Memory B cell (primary cell): ENCODE measurements at regions not wholly inside any gene's neighbourhood (a gene's known extent, or its start where the extent isn't known, plus 50 kb on each side); places are given as distances from the start of the nearest gene placed in this dataset.

Experiments used
- ATAC-seq: fragments of 150-1000 bp; cut with Tn5 transposase; 2 replicates; pipeline ENCODE4 v1.10.0; 2021; ENCODE audit warnings: low read depth, mild to moderate bottlenecking, moderate library complexity
- DNase-seq, 2 donors: peaks; one replicate each; pipeline ENCODE4 v3.0.0; 2022; ENCODE audit warnings: low spot score in 2 of 2
- H3K27ac Mint-ChIP-seq: one replicate; pipeline ENCODE4 v1.8.0; 2022; ENCODE audit warnings: mild to moderate bottlenecking, moderate library complexity, mixed read lengths
- H3K27me3 Mint-ChIP-seq: one replicate; pipeline ENCODE4 v1.8.0; 2022; ENCODE audit warnings: mixed read lengths
- H3K36me3 Mint-ChIP-seq: one replicate; pipeline ENCODE4 v1.8.0; 2022; ENCODE audit warnings: mild to moderate bottlenecking, mixed read lengths
- H3K4me1 Mint-ChIP-seq: one replicate; pipeline ENCODE4 v1.8.0; 2022; ENCODE audit warnings: mixed read lengths
- H3K4me3 Mint-ChIP-seq: one replicate; pipeline ENCODE4 v1.8.0; 2022; ENCODE audit warnings: mild to moderate bottlenecking, moderate library complexity, mixed read lengths
- H3K9me3 Mint-ChIP-seq: one replicate; pipeline ENCODE4 v1.8.0; 2022; ENCODE audit warnings: mixed read lengths

DNA sequence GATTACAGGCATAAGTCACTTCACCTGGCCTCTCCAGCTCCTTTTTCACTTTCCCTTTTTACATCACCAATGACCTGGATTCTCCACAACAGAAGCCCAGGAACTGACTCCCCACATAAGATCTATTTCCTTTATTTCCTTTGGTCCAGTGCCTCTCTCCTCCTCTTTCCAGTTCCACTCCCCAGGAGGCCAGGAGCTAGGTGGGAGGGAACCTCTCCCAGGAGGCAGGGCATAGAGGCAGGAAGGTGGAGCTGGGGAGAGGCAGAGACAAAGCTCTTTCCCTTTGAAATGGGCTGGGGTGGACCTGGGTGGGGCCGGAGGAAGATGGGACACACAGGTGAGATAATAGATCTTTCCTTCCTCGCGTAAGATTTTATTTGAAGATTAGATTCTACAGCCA is 318.3 kb upstream of the TNRC6C start:
- Mint-ChIP-seq H3K4me3 (no peak overlapping the region), H3K36me3 (peaks cover 2% of the 10 kb centered on the region), H3K27me3 (peaks cover 32% of the 10 kb centered on the region), H3K9me3 (no peaks in the 10 kb centered on the region), H3K4me1 (peaks cover 5% of the 10 kb centered on the region), H3K27ac (no peak overlapping the region)
- no peak for DNase-seq
- no peak for ATAC-seq

DNA sequence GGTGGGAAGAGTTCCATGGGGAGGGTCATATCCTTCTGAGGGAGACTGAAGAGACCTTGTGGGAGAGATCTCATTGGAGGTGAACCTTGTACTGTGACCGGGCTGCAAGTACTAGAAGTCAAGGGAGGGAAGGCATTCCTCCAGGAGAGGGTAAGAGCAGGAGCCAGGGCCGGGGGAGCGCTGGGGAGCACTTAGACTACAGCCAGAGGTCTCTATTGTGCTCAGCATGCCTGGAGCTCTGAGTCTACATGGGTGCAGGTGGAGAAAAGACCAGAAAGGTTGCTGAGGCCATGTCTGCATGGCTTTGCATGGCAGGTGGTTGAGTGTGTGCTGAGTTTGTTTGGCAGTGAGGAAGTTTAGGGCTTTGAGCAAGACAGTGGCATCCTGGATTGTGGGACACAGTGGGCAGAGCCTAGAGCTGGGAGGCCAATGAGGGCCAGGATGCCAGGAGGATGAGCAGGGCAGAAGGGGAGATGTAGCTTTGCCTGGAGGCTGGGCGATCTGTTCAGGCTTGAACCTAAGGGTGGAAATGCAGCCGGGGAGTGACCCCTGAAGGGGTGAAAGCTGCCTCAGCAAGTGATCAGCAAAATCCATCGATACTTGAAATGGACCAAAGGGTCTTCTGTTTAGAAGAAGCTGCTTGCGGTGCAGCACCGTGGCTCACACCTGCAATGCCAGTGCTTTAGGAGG is 317.4 kb upstream of the TNRC6C start:
- H3K27me3 Mint-ChIP-seq = peaks cover 30% of the 10 kb centered on the region
- ATAC-seq (no peak), DNase-seq (no peak)
- H3K4me3 Mint-ChIP-seq = no peak overlapping the region
- H3K9me3 Mint-ChIP-seq = no peaks in the 10 kb centered on the region
- peaks cover 5% of the 10 kb centered on the region for H3K4me1 Mint-ChIP-seq
- H3K27ac Mint-ChIP-seq = no peak overlapping the region
- H3K36me3 Mint-ChIP-seq = peaks cover 2% of the 10 kb centered on the region

DNA sequence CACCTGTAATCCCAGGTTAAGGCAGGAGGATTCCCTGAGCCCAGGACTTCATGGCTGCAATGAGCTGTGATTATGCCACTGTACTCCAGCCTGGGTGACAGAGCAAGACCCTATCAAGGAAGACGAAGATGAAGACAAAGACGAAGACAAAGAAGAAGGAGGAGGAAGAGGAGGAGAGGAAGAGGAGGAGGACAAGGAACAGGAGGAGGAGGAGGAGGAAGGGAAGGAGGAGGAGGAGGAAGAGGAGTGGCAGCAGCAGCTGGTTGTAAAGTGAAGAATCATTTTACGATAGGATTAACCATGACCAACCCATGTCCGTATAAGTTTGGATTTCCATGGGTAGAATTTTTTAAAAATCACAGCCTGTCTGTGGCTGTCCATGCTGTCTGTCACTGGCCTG is 316.8 kb upstream of the TNRC6C start:
- Mint-ChIP-seq H3K9me3 (no peaks in the 10 kb centered on the region), H3K27me3 (peaks cover 28% of the 10 kb centered on the region), H3K27ac (no peak overlapping the region), H3K4me1 (peaks cover 5% of the 10 kb centered on the region), H3K36me3 (peaks cover 2% of the 10 kb centered on the region), H3K4me3 (no peak overlapping the region)
- no peak for DNase-seq
- no peak for ATAC-seq

DNA sequence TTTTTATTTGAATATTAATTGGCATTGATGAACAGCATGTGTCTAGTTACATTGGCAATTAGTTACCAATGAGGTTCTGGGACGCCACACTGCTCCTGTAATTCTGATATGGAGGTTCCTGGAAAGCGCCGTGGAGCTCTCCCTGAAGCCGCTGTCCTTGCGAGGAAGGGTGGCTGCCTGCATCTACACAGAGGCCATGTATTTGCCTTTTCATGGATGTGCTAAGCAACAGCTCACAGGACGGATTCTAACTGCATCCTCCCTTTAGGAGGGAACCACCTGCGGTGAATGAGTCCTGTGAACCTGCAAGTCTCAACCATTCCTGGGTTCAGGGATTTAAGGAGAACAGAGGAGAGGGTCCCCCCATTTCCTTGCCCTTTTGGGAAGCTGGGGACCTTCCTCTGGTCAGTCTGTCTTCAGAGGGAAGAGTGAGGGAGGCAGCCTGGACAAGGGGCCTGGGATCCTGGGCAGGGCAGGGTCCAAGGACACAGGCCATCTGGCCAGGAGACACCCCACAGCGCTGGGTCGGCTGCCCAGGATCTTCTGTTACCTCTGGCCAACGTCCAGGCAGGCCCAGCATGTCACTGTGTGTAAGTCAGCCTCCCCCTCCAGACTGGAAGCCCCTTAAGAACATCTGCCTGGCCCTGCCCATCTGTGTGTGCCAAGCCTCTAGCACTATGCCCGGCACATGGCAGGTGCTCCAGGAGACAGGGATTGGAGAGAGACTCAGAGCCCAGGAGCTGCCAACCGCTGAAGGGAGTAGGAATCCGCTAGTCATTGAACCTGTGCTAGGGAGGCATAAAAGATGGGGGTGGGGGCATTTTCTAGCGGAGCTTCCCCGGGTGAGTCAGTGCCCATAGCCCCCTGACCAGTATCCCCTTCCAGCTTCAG is 314.1 kb upstream of the TNRC6C start:
- no peak overlapping the region for H3K4me3 Mint-ChIP-seq
- no peaks in the 10 kb centered on the region for H3K9me3 Mint-ChIP-seq
- peaks cover 27% of the 10 kb centered on the region for H3K27me3 Mint-ChIP-seq
- no peak overlapping the region for H3K27ac Mint-ChIP-seq
- peaks cover 5% of the 10 kb centered on the region for H3K4me1 Mint-ChIP-seq
- H3K36me3 Mint-ChIP-seq = peaks cover 2% of the 10 kb centered on the region
- no peak for DNase-seq
- no peak for ATAC-seq

DNA sequence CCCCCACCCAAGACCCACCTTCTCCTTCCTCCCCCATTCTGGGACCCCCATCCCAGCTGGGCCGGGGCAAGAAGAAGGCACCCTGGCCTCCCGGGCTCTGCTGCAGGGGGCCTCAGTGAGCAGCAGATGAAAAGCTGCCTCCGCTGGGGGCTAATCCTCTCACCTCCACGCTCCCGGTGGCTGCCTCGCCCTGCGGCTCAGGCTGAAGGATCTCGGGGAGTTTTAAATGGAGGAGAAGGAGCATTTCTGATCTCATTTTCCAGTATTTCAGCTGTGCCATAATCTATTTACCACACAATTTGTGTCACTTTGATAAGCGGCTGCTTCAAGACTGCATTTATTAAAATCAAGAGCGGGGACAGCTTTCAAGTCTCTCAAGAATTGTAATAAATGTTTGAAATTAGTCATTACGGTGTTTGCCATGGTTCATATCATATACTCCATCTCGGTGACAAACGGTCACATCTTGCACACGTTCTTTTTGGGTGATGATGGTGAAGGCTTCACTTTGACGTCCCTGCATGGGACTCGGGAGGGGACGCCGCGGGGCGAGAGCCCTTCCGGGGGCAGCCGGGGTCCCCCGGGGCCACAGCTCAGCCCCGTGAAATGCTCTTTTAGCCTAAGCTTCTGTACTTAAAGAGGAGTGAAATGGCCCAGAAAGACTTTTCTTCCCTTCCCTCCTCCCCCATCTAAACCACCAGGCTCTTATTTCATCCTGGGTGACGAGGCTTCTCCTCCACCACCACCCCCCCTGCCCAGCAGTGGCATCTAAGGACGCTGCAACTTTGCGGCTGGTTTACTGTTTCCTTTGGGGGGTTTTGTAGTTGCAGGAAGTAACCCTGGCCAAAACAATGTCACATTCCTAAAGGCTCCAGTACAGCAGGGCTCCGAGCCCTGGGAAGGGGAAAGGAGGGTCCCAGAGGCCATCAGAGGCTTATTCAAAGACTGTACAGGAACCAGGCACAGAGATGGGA is 313.1 kb upstream of the TNRC6C start:
- no peak overlapping the region for H3K4me3 Mint-ChIP-seq
- no peaks in the 10 kb centered on the region for H3K4me1 Mint-ChIP-seq
- DNase-seq = no peak
- no peaks in the 10 kb centered on the region for H3K36me3 Mint-ChIP-seq
- ATAC-seq = no peak
- no peaks in the 10 kb centered on the region for H3K9me3 Mint-ChIP-seq
- peaks cover 23% of the 10 kb centered on the region for H3K27me3 Mint-ChIP-seq
- no peak overlapping the region for H3K27ac Mint-ChIP-seq

DNA sequence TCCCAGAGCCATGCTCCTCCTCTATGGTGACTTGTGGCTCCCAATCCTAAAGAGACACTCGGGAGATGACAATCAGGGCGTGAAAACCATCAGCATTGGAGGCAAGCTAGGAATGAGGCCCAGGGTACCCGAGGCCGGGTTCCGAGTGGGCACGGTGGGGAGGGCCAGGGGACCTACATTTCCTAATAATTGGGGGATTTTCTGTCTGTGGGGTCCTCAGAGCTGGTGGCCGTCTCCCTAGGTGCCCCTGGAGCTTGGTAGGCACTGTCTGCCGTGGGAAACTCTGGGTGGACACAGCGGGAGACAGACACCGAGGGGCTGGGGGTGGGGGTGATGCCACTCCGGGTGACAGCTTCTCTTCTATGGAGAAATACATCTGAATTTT is 312.5 kb upstream of the TNRC6C start:
- Mint-ChIP-seq H3K4me3 (no peak overlapping the region), H3K4me1 (no peaks in the 10 kb centered on the region), H3K36me3 (no peaks in the 10 kb centered on the region), H3K27ac (no peak overlapping the region), H3K27me3 (peaks cover 21% of the 10 kb centered on the region), H3K9me3 (no peaks in the 10 kb centered on the region)
- no peak for ATAC-seq
- no peak for DNase-seq

DNA sequence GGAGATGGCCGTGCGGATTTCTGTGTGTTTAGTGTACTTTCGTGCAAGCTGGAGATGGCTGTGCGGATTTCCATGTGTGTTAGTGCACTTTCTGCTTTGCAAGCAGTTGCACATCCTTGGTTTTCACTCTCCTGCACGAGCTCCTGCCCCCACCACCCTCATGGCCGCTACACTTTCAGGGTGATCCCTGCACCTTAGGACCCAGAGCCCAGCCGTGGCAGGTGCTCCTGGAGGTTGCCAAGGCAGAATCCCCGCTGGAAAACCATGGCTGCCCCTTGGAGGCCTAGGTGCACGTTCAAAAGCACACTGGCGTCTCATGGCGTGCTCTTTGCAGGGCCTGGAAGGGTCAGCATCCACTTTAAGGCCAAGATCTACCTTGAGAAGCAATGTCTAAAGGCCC is 311.0 kb upstream of the TNRC6C start:
- H3K9me3 Mint-ChIP-seq = no peaks in the 10 kb centered on the region
- H3K36me3 Mint-ChIP-seq = no peaks in the 10 kb centered on the region
- no peak overlapping the region for H3K4me3 Mint-ChIP-seq
- no peak for DNase-seq
- no peaks in the 10 kb centered on the region for H3K4me1 Mint-ChIP-seq
- ATAC-seq = no peak
- H3K27me3 Mint-ChIP-seq = peaks cover 17% of the 10 kb centered on the region
- H3K27ac Mint-ChIP-seq = no peak overlapping the region

DNA sequence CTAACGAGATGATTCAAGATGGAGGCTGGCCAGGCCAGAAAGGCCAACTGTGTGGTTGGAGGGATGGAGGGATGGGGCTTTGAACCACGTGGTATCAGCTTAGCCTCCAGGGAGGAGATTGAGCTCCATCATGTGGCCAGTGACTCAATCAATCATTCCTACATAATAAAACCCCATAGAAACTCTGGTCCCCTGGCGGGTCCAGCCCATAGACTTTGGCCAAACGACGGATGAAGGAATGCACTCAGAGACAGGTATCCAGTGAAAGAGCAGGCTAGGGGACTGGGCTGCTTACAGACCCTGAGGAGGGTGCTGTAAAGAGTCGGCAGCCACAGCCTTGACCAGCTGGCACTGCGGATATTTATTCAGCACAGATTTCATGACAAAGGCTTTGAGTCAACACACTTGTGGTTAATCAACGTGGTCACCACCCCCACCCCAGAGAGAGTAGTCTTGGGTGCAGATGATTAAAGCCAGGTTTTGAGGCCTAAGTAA is 308.7 kb upstream of the TNRC6C start:
- Mint-ChIP-seq H3K4me1 (no peaks in the 10 kb centered on the region), H3K9me3 (no peaks in the 10 kb centered on the region), H3K27ac (no peak overlapping the region), H3K36me3 (no peaks in the 10 kb centered on the region), H3K4me3 (no peak overlapping the region), H3K27me3 (peaks cover 14% of the 10 kb centered on the region)
- DNase-seq (no peak), ATAC-seq (no peak)

DNA sequence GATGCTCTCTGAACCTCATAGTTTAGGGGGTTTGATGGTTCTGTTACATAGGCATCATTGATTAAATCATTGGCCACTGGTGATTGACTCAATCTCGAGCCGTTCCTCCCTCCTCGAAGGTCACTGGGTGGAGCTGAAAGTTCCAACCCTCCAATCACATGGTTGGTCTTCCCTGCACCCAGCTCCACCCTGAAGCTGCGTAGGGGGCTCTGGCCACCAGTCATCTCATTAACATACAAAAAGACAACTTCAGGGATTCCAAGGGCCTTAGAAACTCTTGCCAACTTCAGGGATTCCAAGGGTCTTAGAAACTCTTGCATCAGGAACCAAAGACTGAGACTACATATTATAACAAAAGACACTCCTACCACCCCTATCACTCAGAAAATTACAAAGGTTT is 306.5 kb upstream of the TNRC6C start:
- no peak for ATAC-seq
- H3K9me3 Mint-ChIP-seq = no peaks in the 10 kb centered on the region
- no peak overlapping the region for H3K4me3 Mint-ChIP-seq
- H3K27ac Mint-ChIP-seq = no peak overlapping the region
- no peaks in the 10 kb centered on the region for H3K4me1 Mint-ChIP-seq
- no peaks in the 10 kb centered on the region for H3K36me3 Mint-ChIP-seq
- H3K27me3 Mint-ChIP-seq = peaks cover 15% of the 10 kb centered on the region
- DNase-seq = no peak

DNA sequence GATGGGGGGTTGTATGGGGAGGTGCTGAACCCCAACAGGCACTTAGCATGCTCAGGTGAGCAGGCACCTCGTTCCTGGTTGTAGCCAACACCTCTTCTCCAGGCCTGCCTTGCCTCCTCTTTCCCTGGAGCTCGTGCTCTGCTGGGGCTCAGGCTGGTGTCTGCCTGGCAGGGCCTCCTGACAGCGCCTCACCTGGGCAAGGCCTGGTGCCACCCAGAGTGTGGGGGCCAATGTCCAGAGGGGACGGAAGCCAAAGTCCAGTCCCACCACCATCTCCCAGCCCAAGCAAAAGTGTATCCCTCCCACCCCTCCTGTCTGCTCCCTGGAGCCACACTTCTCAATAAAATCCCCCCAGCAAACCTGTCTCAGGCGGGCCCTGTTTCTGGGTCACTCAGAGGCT is 304.2 kb upstream of the TNRC6C start:
- DNase-seq (no peak), ATAC-seq (no peak)
- peaks cover 23% of the 10 kb centered on the region for H3K27me3 Mint-ChIP-seq
- H3K4me3 Mint-ChIP-seq = no peak overlapping the region
- peaks cover 5% of the 10 kb centered on the region for H3K9me3 Mint-ChIP-seq
- H3K36me3 Mint-ChIP-seq = peaks cover 5% of the 10 kb centered on the region
- no peaks in the 10 kb centered on the region for H3K4me1 Mint-ChIP-seq
- H3K27ac Mint-ChIP-seq = no peak overlapping the region

DNA sequence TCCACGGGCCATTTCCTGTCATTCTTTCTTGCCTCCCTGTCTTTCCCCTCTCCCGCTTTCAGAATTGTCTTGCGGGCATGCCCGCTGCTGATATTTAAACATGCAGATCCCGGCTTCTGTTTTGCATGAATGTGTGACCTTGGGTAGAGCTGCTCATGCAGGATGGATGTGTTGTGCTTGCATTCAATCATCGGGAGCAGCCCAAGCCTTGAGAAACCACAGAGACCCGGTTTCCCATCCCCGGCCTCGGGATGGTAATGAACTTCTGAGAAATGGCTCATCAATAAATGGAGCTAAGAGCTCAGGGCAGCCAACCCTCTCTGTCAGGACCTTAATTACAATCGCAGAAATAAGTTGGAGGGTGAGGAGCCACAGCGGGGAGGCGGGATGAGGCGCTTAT is 303.7 kb upstream of the TNRC6C start:
- Mint-ChIP-seq H3K27me3 (peaks cover 23% of the 10 kb centered on the region), H3K9me3 (peaks cover 5% of the 10 kb centered on the region), H3K27ac (no peak overlapping the region), H3K36me3 (peaks cover 5% of the 10 kb centered on the region), H3K4me3 (no peak overlapping the region), H3K4me1 (no peaks in the 10 kb centered on the region)
- ATAC-seq (no peak), DNase-seq (no peak)

DNA sequence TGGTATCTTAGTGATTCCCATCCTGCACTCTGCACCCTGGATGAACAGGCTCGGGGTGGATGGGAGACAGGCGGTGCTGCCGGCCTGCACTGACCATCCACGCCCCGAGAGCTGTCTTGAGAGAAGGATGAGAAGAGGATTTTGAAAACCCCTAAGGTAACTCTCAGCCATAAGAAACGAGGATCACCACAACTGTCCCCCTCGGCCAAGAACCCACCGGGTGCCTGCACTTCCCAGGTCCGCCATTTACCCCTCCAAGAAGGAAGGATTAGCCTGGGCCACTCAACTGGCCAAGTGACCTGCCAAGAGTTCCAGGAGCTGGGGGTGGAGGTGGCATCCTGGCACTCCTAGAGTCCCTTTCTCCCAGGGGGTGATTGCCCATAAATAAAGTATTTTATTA is 302.4 kb upstream of the TNRC6C start:
- ATAC-seq = no peak
- no peak overlapping the region for H3K27ac Mint-ChIP-seq
- H3K4me3 Mint-ChIP-seq = no peak overlapping the region
- no peak for DNase-seq
- peaks cover 5% of the 10 kb centered on the region for H3K9me3 Mint-ChIP-seq
- H3K27me3 Mint-ChIP-seq = peaks cover 26% of the 10 kb centered on the region
- H3K36me3 Mint-ChIP-seq = peaks cover 7% of the 10 kb centered on the region
- H3K4me1 Mint-ChIP-seq = no peaks in the 10 kb centered on the region

DNA sequence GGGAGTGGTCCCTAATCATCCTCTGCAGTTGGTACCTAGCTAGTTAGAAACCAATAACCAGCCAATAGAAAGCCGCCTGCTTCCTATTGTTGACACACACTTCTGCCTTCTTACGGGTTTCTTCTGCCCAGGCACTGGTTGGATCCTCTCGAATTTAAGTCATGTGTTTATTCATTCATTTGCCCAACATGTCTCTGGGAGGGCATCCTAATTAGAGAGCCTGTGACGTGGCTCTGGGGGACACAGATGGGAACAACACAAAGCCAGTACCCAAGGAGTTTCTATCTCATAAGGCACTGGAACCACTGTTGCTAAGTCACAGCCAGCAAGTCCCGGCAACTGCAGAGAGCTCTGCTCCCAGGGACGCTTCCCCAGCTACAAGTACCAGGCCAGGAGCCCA is 300.7 kb upstream of the TNRC6C start:
- H3K4me3 Mint-ChIP-seq = no peak overlapping the region
- peaks cover 28% of the 10 kb centered on the region for H3K27me3 Mint-ChIP-seq
- ATAC-seq = no peak
- DNase-seq = no peak
- peaks cover 5% of the 10 kb centered on the region for H3K9me3 Mint-ChIP-seq
- H3K36me3 Mint-ChIP-seq = peaks cover 7% of the 10 kb centered on the region
- no peaks in the 10 kb centered on the region for H3K4me1 Mint-ChIP-seq
- no peak overlapping the region for H3K27ac Mint-ChIP-seq

DNA sequence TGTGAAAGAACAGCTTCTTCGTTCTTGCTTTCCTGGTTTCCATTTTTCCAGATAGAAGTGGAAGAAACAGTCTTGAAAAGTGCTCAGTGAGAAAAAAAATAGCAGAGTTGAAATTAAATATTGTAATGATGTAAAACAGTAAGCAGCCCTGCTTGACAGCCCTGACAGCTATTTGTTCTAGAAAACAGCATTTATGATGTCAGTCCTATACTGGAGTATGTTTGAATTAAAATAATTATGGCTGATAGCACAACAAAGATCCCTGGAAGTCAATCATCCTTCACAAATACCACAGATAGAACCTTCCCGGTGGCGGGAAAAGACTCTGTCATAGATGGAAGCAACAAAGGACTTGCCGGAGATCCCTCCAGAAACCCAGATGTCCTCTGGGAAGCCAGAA is 298.0 kb upstream of the TNRC6C start:
- no peak overlapping the region for H3K4me3 Mint-ChIP-seq

More for the DNA sequence above, 298.0 kb upstream of the TNRC6C start:
- DNase-seq = no peak
- H3K27ac Mint-ChIP-seq = no peak overlapping the region
- peaks cover 5% of the 10 kb centered on the region for H3K9me3 Mint-ChIP-seq
- H3K4me1 Mint-ChIP-seq = no peaks in the 10 kb centered on the region
- peaks cover 7% of the 10 kb centered on the region for H3K36me3 Mint-ChIP-seq
- peaks cover 20% of the 10 kb centered on the region for H3K27me3 Mint-ChIP-seq
- ATAC-seq = no peak
